NCI-H748 treated with DMSO at 0.1 percent for 48 hours (cell line): ENCODE measurements at regions not wholly inside any gene's neighbourhood (a gene's known extent, or its start where the extent isn't known, plus 50 kb on each side); places are given as distances from the start of the nearest gene placed in this dataset.
"Not testable (repeated sequence)": the region's sequence is repeated elsewhere in the genome, so short reads cannot be mapped to it uniquely, and the experiment has no call there.

Experiments used
- DNase-seq: peaks from one replicate; lab custom pipeline; 2025; lab: John Stamatoyannopoulos, UW

DNA sequence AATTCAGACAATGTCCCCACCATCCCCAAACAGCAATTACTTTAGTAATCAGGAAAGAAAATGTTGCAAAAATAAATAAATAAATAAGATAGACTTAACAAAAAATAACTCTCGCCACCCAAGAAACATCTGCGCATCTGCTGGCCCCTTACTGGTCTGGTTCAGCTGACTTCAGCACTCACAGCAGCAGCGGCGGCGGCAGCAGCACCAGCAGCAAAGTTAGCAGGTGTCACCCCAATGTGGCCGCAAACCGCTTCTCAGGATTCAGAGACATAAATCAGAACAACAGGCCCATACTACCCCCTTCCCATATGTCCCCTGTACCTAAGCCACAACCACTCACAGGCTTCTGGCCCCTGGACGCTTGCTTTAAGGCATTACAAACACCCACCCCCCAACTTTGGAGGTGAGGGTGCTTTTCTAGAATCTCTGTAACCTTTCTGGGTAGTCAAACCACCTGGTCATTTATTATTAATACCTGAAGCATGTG is 593.0 kb downstream of the BNC2 start:
- no peak for DNase-seq

DNA sequence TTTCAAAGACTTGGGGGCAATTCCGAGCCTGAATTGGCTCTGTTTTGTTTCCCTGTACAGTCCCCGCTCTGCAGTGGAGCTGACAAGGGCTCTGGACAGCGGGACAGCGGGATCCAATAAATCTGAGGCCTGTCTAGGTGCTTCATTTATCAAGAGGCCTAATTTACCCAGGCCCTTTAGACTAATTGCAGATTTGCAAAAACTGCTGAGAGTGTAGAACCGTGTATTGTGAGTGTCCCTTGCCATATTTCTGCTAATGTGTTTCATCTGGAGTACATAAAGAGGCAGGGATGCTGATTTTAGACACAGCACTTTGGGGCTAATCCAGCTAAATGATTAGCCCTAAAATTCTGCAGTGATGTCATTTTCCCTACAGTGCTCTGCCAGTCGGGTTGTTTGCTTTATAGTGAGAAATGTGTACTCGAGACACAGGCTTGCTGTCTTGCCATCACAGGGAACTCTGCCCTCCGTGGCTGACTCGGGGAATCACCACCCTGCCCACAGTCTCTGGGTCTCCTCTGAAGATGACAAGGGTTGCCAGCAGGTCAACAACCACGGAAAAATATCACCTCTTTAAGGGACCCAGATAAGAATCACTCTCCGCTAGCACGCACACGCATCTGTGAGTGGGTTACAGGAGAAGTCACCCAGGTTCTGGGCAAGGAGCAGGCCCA is 592.0 kb downstream of the BNC2 start:
- no peak for DNase-seq

DNA sequence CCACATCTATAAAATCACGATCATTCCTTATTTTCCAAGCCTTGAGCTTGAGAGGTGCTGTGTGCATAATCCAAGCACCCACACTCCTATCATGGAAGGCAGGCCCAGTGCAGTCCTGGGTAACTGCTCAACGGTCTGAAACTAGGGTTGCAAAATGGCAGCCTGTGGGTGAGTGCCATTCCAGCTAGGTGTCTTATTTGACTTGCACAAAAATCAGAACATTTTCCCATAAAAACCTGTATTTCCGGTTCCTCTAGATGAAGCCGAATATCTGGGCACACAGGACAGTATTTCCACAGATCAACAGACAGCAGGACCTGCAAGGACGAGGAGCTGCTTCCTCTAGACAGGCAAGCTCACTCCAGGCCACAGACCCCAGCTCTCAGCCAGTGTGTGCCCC is 588.8 kb downstream of the BNC2 start:
- DNase-seq = no peak

DNA sequence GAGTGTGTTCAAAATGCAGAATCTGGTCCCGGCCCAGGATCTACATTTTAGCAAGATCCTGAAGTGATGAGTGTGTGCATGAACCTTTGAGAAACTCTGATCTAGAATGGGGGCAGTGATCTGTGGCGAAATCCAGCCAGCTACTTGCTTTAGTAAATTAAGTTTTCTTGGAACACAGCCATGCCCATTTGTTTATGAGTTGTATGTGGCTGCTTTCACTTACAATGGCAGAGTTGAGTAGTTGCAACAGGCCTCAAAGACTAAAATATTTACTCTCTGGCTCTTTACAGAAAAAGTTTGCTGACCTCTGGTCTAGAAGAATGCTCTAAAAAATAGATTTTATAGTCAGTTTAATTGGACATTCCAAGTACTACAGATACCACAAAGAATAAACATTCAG is 588.3 kb downstream of the BNC2 start:
- DNase-seq = no peak

DNA sequence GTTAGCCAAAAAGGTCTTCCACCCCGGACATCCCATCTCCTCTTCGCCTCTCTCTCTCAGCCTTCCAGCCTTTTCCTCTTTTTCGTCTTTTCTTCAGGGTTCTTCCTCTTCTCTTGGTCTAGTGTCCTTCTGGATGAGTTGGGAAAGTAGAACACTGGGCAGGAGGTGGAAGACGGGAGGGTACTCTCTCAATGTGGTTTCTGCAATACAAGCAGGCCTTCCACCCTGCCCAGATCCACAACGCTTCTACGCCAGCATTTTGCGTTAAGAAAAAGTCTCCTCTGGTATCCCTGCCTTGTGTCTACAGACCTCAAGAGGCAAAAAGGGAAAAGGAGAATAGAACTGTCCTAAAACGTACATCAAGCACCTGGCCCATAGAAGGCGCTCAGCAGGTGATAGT is 587.8 kb downstream of the BNC2 start:
- DNase-seq = no peak

DNA sequence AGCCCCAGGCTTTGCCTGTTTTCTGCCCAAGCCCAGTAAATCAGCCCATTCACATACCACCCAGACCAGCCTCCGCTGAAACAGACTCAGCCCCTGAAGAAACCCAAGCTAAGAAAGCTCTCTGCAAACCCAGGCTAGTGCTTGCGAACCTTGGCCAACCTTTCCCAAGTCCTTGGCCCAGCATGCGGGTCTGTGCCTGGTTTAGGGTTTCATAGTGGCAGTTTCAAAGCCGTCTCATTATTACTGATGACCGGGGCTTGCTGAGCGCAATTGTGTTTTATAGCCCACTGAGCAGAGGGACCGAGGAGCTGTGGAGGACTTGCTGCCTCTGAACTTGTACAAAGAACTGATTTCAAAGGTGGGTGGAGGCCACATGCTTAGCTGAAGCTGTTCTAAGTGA is 584.3 kb downstream of the BNC2 start:
- DNase-seq = no peak

DNA sequence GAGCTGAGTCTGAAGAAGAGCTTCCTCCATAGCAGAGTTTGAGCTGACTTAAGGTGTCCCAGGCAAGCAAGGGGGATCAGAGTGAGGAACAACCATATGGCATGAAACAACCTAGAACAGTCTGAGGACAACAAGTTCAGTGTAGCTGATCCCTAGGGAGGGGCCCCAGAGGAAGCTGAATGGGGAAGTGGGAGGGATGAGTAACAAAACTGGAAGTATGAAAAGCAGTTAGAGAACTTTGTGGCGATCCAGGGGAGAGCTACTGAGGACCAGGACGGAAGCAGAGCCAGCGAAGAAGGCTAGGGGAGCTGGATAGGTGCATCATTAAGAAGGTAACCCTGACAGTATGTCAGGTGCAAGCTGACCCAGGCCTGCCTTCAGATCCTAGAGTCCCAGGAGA is 580.8 kb downstream of the BNC2 start:
- no peak for DNase-seq

DNA sequence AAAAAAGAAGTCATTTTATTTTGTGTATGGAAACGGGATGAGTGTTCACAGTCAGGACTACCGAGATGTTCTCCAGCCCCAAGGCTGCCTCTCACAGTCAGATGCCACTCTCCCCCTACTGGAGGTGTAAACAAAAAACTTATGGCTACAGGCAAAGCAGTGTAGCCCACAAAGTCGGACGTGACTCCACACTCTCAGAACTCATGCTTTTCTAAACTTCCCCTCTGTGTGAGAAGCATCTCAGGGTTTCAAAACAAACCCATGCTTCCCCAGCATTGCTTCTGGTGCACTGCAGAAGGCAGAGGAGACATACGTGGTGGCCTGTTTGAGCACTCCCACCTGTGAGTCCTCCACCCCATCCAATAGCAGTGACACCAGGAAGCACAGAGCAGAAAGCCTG is 580.3 kb downstream of the BNC2 start:
- DNase-seq = no peak

DNA sequence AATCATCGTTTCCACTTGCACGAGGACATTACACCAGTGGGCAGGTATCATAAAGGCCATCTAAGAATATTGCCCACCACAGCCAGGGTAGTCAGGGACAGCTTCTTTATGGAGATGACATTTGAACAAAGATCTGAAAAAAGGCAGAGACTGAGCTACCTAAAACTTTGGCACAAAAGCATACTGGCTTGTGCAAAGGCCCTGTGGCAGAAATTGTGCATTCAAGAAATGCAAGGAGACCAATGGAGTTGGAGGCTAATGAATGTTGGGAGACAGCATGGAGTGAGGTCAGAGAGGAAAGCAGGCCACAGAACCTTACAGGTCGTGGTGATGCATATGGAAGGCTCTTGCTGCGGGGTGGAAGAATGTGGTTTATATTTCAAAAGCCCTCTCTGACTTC is 578.5 kb downstream of the BNC2 start:
- no peak for DNase-seq

DNA sequence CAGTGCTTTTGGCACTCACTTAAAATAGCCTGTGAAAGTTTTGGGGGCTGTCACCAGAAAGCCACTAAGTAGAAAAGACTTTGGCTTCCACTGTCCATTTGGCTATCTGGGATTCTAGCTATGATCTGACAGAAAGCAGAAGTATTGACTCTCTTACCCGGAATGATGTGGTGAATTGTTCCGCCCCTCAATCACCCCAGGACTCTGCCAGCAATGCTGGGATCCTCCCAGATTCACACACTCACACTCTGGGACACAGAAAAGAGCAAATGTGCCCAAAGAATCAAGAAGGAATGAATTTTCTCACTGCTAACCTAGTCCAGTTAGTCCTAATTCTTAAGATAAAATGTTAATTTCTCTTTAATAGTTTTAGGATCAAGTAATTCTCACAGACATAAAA is 576.9 kb downstream of the BNC2 start:
- no peak for DNase-seq

DNA sequence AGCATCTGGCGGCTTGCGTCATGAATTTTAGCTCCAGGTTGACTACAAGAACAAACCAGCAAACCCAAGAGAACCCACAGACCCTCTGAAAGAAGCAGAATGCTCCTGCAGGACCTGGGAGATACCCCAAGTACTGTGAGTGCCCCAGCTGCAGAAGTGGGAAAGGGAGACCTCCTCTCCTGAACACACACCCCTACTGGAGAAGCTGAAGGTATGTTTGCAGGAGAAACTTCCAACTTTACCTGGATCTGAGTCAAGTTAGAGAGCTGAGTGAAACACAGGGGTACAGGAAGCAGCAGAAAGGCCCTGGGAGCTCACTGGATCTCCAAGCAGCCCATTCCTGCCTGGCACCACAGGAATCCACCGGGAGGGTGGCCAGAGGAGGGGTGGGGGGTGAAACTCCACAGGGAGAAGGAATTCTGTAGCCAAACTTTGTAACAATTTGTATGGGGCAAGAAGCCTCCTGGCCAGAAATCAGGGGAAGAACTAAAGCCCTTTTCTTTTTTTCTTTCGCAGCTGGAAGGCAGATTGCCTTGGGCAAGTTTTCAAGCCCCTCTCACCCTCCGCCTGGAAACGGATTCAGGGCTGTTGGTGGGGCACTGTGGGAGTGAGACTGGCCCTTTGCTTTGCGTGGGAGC is 576.2 kb downstream of the BNC2 start:
- DNase-seq = no peak

DNA sequence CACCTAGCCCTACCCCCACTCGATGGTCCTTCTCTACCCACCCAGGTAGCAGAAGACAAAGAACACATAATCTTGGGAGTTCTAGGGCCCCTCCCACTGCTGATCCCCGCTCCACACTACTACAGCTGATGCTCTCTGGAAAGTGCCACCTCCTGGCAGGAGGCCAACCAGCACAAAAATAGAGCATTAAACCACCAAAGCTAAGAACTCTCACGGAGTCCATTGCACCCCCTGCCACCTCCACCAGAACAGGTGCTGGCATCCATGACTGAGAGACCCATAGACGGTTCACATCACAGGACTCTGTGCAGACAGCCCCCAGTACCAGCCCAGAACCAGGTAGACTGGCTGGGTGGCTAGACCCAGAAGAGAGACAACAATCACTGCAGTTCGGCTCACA is 575.5 kb downstream of the BNC2 start:
- not testable (repeated sequence) for DNase-seq

DNA sequence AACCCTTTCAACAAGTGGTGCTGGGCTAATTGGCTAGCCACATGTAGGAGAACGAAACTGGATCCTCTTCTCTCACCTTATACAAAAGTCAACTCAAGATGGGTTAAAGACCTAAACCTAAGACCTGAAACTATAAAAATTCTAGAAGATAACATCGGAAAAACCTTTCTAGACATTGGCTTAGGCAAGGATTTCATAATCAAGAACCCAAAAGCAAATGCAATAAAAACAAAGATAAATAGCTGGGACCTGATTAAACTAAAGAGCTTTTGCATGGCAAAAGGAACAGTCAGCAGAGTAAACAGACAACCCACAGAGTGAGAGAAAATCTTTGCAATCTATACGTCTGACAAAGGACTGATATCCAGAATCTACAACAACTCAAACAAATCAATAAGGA is 571.1 kb downstream of the BNC2 start:
- not testable (repeated sequence) for DNase-seq

DNA sequence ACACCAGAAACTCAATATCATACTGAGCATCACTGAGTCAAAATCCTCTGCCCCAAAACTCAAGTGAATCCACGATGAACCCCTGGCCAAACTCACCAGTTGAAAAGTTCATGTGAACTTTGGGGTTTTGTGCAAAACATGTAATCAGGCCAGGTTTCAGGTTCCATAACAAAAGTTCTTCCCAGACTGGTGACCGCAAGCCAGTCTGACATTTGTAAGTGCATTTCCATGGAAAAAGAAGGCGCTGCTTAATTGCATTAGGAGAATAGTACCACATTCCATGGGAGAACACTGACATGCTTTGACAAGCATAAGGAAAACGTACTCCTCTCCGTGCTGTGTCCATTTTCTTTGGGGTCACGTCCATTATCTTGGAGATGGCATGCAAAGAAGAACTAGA is 567.0 kb downstream of the BNC2 start:
- no peak for DNase-seq

DNA sequence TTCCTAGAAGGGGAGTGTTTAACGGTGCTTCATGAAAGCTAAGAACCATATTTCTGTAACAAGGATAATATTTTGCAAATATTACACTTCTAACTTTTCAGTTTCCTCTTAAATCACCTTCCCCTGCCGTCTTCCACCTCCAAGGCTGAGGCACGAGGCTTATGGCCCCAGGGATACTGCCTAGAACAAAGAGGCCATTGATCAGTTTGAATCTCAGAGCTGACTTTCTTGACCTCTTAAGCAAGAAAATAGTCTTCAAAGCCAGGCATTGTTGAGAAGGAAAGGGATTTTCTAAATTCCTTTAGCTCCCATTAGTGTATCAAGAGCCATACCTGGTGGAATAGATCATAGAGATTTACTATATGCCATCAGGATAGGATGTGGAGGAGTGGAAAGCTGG is 566.2 kb downstream of the BNC2 start:
- DNase-seq = no peak

DNA sequence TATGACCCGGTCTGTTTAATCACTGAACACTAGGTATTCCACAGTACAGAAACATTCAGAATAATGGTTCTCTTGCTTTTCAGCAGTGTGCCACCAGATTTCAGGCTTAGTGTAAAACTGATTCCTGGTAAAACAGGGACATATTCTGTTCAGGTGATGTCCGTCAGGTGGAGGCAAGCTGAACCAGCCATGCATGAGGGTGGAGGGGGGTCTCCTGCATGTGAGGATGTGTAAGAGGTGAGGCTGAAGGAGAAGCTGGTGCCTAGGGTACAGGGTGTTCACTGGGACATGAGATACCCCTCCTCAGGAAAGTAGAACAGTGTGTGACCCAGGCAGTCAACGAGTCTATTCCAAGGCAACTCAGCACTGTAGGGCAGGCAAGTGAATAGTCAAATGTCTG is 563.9 kb downstream of the BNC2 start:
- no peak for DNase-seq

DNA sequence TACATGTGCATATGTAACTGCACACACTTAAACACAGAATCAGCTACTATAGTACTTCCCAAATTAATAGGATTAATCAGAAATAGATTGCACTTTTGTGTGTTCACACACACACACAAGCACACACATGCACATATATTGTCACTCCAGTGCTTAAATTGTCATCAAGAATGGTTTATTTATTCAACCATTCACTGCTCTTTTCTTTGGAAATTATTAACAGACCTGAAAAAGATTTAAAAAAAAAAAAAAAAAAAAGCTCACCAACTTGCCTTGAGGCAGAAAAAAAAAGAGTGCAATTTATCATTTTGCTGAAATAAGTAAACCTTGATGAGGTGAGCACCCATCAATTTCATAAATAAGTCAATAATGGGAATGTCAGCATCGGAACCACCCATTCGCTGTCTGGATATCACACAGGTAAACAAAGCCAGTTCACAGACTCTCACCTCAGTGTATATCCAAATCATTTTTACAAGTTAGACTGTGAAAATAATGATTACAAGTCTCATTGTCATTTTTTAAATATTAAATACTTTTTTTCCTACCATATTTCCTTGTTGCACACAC is 562.8 kb downstream of the BNC2 start:
- DNase-seq = no peak

DNA sequence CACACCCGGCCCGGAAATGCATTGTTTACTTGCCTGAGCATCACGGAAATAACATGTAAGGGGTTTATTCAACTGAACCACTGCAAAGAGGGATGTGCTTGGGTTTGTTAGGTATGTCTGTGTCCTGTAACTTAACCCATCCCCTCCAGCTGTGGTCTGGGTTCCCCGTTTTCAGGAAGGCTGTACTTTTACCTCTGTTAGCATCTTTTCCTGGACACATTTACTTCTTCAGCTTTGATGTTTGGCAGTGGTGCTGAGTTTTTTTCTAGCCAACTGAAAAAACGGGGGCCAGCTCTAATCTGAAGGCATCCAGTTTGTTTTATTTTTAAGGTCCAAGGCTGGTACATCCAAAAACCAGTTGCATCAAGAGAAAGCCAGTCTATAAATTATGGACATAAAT is 561.8 kb downstream of the BNC2 start:
- DNase-seq = no peak

DNA sequence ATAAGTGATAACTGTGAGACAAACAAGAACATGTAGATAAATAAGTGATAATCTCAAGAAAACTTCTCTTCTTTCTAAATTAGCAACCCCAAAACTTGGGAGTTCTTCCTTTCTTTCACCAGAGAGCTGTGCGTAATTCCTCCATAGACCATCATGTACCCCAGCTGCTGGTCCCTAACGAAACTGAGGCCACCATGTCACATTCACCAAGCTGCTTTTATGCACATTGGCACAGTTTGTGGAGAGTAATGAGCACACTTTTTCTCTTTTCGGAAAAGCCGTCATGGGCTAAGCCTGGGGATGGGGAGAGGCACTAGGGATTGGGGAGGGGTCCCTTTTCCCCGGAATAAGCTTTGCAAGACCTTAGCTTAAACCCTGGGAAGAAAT is 561.4 kb downstream of the BNC2 start:
- no peak for DNase-seq

DNA sequence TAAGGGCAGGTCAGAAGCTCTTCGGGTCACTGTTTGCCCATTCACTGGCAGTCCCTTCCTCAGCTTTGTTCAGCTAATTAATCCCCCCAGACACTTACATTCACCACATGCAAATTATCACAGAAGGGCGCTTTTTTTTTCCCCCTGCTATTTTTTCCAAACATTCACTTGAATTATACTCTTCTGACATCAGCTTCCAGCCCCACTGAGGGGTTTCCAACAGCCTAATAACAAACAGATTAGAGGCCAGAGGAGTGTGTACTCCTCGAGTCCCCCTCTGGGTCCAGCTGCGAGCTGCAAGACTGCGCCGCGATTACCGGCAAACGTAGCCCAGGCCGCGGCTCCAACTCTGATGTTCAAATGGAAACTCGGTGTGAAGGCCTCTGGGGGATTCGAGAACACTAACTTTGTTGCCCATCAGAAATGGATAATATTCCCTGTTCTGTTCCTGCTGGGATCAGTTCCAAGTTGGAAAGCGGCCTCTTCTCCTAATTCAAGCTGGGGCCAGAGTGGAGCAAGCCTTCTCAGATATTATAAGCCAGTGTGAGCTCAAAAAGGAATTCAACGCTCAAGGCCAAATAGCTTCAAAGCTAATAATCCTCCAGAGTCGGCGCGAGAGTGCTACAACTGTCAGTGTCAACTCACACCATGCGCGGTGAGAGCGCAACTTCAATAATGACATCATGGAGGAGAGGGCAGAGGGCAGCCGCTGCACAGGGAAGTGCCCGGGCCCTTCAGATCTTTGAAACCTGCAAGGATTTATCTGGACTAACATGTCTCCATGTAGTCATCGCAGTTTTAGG is 560.8 kb downstream of the BNC2 start:
- DNase-seq = no peak

DNA sequence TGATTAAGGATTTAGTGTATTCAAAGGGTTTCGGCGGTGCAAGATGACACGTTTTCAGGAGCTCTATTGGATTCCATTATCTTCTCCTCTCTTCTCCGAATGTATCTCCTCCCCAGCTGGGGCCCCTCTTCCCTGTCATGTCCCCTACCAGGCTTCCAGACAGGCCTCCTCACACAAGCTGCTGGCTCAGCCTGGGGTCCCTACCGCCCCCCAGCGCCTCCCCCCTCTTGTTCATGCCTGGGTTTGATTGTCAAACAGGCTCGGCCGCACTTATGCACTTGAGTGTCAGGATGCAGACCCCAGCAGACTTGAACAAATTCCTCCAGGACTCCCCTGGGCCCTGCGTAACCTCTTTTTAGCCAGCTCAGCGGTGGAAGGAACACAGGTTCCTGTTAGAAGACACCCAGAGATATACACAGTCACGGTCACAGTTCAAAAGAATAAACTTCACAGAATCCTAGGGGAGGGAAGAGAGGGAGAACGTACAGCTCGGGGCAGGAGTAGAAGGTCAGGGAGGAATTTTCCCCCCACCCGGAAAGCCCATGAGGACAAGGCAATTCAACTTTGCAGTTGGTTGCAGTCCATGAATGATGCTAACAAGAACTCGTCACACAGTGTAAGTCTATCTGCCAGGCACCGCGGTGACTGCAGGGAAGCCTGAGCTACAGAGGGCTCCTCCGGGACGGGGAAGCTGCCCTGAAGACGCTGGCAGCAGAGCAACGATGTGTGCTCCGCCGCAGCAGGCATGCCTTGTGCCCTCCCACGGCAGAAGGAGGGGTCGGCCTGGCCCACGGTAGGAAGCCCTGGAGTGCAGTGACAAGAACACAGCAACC is 560.0 kb downstream of the BNC2 start:
- no peak for DNase-seq

DNA sequence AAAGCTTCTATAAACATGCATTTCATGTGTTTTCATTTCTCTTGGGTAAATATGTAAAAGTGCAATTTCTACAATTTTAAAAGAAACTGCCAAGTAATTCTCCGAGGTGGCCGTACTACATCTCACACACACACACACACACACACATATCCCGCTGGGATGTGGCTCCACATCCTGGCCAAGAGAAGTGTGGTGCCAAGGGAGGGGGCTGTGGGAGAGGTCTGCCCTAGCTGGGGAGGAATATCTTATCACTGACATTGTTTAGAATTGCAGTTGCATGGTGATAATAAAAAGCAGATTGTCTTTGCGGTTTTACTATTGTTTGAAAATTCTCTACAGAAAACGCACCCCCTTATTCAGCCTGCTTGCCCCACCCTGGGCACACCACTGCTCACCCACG is 558.4 kb downstream of the BNC2 start:
- no peak for DNase-seq
